ENCODE measurements at regions not wholly inside any gene's neighbourhood (a gene's known extent, or its start where the extent isn't known, plus 50 kb on each side); places are given as distances from the start of the nearest gene placed in this dataset.

DNA sequence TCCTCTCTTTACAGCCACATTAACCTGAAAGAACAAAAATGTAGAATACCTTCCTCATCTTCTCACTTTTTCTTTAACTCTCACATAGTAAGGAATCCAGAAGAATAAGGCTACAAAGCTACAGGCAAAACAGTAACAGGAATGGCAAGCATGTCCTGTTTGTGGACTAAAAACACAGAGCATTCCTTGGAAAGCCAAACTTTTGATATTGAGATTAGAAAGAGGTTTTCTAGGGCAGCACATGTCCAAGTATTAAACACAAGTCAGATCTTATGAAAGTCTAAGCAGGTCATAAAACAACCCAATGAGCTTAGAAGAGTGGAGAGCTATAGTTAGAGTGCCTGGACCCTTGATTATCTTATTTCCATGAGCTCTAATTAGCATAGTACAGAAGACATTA lies 58.2 kb upstream of the FAM9C start:
- TF ChIP-seq, protein P1, sequence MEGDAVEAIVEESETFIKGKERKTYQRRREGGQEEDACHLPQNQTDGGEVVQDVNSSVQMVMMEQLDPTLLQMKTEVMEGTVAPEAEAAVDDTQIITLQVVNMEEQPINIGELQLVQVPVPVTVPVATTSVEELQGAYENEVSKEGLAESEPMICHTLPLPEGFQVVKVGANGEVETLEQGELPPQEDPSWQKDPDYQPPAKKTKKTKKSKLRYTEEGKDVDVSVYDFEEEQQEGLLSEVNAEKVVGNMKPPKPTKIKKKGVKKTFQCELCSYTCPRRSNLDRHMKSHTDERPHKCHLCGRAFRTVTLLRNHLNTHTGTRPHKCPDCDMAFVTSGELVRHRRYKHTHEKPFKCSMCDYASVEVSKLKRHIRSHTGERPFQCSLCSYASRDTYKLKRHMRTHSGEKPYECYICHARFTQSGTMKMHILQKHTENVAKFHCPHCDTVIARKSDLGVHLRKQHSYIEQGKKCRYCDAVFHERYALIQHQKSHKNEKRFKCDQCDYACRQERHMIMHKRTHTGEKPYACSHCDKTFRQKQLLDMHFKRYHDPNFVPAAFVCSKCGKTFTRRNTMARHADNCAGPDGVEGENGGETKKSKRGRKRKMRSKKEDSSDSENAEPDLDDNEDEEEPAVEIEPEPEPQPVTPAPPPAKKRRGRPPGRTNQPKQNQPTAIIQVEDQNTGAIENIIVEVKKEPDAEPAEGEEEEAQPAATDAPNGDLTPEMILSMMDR (conservative IDR thresholded peaks at IDR 0.05; ENCODE audit: low read length), result no peak
- no peak for TF ChIP-seq EZH2phosphoT487 (IDR thresholded peaks at IDR 0.05; ENCODE audit: borderline replicate concordance)
- Histone ChIP-seq H3K36me3 (ENCODE audit: insufficient read depth, low read length) (no peaks in the 10 kb centered on the region), H3K9me3 (ENCODE audit: insufficient read depth, low read depth, low read length) (no peaks in the 10 kb centered on the region), H4K20me1 (ENCODE audit: insufficient read depth, low read length, poor library complexity, severe bottlenecking) (no peaks in the 10 kb centered on the region), H3K79me2 (ENCODE audit: insufficient read depth, low read length) (no peaks in the 10 kb centered on the region), H3K4me1 (ENCODE audit: insufficient read depth, low read length, poor library complexity, severe bottlenecking) (no peaks in the 10 kb centered on the region), H3K27me3 (ENCODE audit: insufficient read depth, low read length, poor library complexity, severe bottlenecking) (no peaks in the 10 kb centered on the region), H2AFZ (ENCODE audit: low read length) (no peak overlapping the region), H3K9ac (ENCODE audit: low read depth, low read length, poor library complexity, severe bottlenecking) (no peak overlapping the region), H3K4me2 (ENCODE audit: low read depth, low read length, poor library complexity, severe bottlenecking) (no peak overlapping the region), H3F3A (ENCODE audit: low read depth) (no peaks in the 10 kb centered on the region), H3K9me2 (replicated peaks; ENCODE audit: low read depth, low read length) (no peaks in the 10 kb centered on the region), H3K4me3 (ENCODE audit: low read length, poor library complexity, severe bottlenecking) (no peak overlapping the region)

DNA sequence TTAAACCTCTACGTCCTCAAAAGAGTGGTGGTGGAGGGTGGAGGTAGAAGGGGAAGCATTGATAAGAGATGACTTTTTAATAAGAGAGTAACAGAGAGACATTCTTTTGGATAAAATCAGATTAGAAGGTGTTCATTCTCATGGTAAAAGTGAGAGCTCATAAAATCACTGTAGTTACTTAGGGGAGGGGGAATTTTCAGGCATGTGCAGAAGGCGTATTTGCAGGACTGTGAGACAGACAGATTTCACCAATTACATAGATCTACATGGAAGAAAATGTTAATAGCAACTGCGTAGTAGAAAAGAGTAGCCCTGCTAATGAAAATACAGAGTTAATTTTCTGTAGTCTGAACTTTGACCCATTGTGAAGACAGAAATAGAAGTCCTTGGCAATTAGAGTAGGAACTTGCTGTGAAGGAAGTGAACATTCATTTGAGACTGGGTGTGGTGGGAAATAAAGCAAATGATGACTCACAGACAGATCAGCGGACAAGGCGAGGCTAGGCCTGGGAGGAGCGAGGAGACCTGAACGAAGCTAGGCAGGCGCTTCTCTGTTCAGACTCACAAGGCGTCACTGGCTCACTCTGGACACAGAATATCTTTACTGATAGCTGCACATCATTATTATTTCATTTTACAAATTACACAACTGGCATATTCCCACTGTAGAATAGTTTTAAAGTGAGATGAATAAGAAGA lies 57.2 kb upstream of the FAM9C start:
- H3K4me2 ChIP-seq (ENCODE audit: low read depth, low read length, poor library complexity, severe bottlenecking), result no peak overlapping the region
- no peaks in the 10 kb centered on the region for H4K20me1 ChIP-seq (ENCODE audit: insufficient read depth, low read length, poor library complexity, severe bottlenecking)
- no peak for TF ChIP-seq EZH2phosphoT487 (IDR thresholded peaks at IDR 0.05; ENCODE audit: borderline replicate concordance)
- TF ChIP-seq, protein P1 (conservative IDR thresholded peaks at IDR 0.05; ENCODE audit: low read length), result no peak
- no peaks in the 10 kb centered on the region for H3K9me2 ChIP-seq (replicated peaks; ENCODE audit: low read depth, low read length)
- H3F3A ChIP-seq (ENCODE audit: low read depth), result no peaks in the 10 kb centered on the region
- H3K36me3 ChIP-seq (ENCODE audit: insufficient read depth, low read length), result no peaks in the 10 kb centered on the region
- no peak overlapping the region for H3K9ac ChIP-seq (ENCODE audit: low read depth, low read length, poor library complexity, severe bottlenecking)
- no peak overlapping the region for H3K4me3 ChIP-seq (ENCODE audit: low read length, poor library complexity, severe bottlenecking)
- no peaks in the 10 kb centered on the region for H3K9me3 ChIP-seq (ENCODE audit: insufficient read depth, low read depth, low read length)
- no peaks in the 10 kb centered on the region for H3K79me2 ChIP-seq (ENCODE audit: insufficient read depth, low read length)
- no peak overlapping the region for H2AFZ ChIP-seq (ENCODE audit: low read length)
- no peaks in the 10 kb centered on the region for H3K27me3 ChIP-seq (ENCODE audit: insufficient read depth, low read length, poor library complexity, severe bottlenecking)
- no peaks in the 10 kb centered on the region for H3K4me1 ChIP-seq (ENCODE audit: insufficient read depth, low read length, poor library complexity, severe bottlenecking)

DNA sequence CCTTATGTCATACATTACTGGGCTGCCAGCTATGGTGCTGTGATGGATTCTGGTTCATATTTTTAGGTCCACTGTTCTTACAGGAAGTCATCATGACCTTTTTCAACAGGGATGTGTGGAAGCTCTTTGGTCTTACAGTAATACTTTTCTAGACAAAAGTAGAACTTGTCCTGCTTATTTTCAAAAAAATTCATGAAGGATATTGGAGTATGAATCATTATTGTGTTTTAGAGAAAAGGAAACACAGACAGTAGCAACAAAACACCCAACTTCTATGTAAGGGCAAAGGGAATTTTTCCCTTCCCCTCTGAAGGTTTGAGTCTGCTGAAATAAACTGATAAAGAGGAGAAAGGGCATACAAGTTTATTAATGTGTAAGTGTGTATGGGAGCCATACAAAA lies 54.7 kb upstream of the FAM9C start:
- no peak overlapping the region for H3K4me3 ChIP-seq (ENCODE audit: low read length, poor library complexity, severe bottlenecking)
- H2AFZ ChIP-seq (ENCODE audit: low read length), result no peak overlapping the region

More for the DNA sequence above, 54.7 kb upstream of the FAM9C start:
- Histone ChIP-seq H3K9me2 (replicated peaks; ENCODE audit: low read depth, low read length) (no peaks in the 10 kb centered on the region), H3K9ac (ENCODE audit: low read depth, low read length, poor library complexity, severe bottlenecking) (no peak overlapping the region), H3K4me2 (ENCODE audit: low read depth, low read length, poor library complexity, severe bottlenecking) (no peak overlapping the region), H4K20me1 (ENCODE audit: insufficient read depth, low read length, poor library complexity, severe bottlenecking) (no peaks in the 10 kb centered on the region), H3F3A (ENCODE audit: low read depth) (no peaks in the 10 kb centered on the region), H3K36me3 (ENCODE audit: insufficient read depth, low read length) (no peaks in the 10 kb centered on the region), H3K79me2 (ENCODE audit: insufficient read depth, low read length) (no peaks in the 10 kb centered on the region), H3K4me1 (ENCODE audit: insufficient read depth, low read length, poor library complexity, severe bottlenecking) (peaks cover 3% of the 10 kb centered on the region), H3K27me3 (ENCODE audit: insufficient read depth, low read length, poor library complexity, severe bottlenecking) (no peaks in the 10 kb centered on the region), H3K9me3 (ENCODE audit: insufficient read depth, low read depth, low read length) (no peaks in the 10 kb centered on the region)
- TF ChIP-seq, protein P1 (conservative IDR thresholded peaks at IDR 0.05; ENCODE audit: low read length), result no peak
- TF ChIP-seq EZH2phosphoT487 (IDR thresholded peaks at IDR 0.05; ENCODE audit: borderline replicate concordance), result no peak

Measured in Loucy (cell line).